Esophagus squamous epithelium (tissue), 5 donors: ENCODE measurements at regions not wholly inside any gene's neighbourhood (a gene's known extent, or its start where the extent isn't known, plus 50 kb on each side); places are given as distances from the start of the nearest gene placed in this dataset.

ENCODE experiments used
- DNase-seq: peaks from one replicate; lab custom pipeline; 2025; lab: John Stamatoyannopoulos, UW
- H3K27ac ChIP-seq, 4 donors: fragments of 200-600 bp; sonication (generic); one replicate each; pipeline ENCODE4 v1.5.1; 2016 to 2019; ENCODE audit warnings: mild to moderate bottlenecking in 1 of 4
- H3K27me3 ChIP-seq, 4 donors: fragments of 200-600 bp; sonication (generic); 1 replicate in 3 of 4; 2 replicates in 1 of 4; pipeline versions ENCODE4 v1.5.1 to v1.6.0; 2017 to 2021; ENCODE audit warnings: antibody characterized with exemption in 1 of 4
- H3K36me3 ChIP-seq, 3 donors: fragments of 200-600 bp; sonication (generic); one replicate each; pipeline ENCODE4 v1.5.1; 2016 to 2019
- H3K4me1 ChIP-seq, 3 donors: fragments of 200-600 bp; sonication (generic); one replicate each; pipeline ENCODE4 v1.5.1; 2017 to 2019
- H3K4me3 ChIP-seq, 4 donors: fragments of 200-600 bp; sonication (generic); 1 replicate in 3 of 4; 2 replicates in 1 of 4; pipeline ENCODE4 v1.5.1; 2016 to 2019; ENCODE audit warnings: mild to moderate bottlenecking in 2 of 4, moderate library complexity in 1 of 4
- H3K9me3 ChIP-seq, 3 donors: fragments of 200-600 bp; sonication (generic); one replicate each; pipeline ENCODE4 v1.5.1; 2016 to 2019
- CTCF ChIP-seq, 6 experiments: fragments of 450-650 bp in 4 of 6; fragments of 200-600 bp in 2 of 6; sonication (generic) in 2 of 6; IDR thresholded peaks; one replicate each; pipeline ENCODE4 v1.5.1; 2016 to 2019; ENCODE audit warnings: antibody characterized with exemption in 6 of 6, mild to moderate bottlenecking in 4 of 6, moderate library complexity in 4 of 6
- POLR2A ChIP-seq, 4 donors: fragments of 450-650 bp; IDR thresholded peaks; one replicate each; pipeline ENCODE4 v1.6.1; 2017; ENCODE audit warnings: antibody characterized with exemption in 4 of 4, mild to moderate bottlenecking in 4 of 4, moderate library complexity in 3 of 4
- WGBS, 2 donors: methylation state at CpG; one replicate each; pipeline ENCODE4 v1.1.5; 2018; 5-methylcytosine and 5-hydroxymethylcytosine counted together
- intact Hi-C: fragments of 100-400 bp; cut with DNase I; formaldehyde crosslinking; loops from one replicate; pipeline ENCODE4 v1.15.0; 2022
- donor health status: DM: yes; HTN: yes; CAD: no.

GRCh38 chr6:14509120-14509519 is 391.5 kb downstream of the CD83 start:
- no peak for DNase-seq
- Histone ChIP-seq H3K27me3 (no peaks in the 10 kb centered on the region), H3K27ac (no peak overlapping the region), H3K4me1 (no peaks in the 10 kb centered on the region), H3K4me3 (no peak overlapping the region), H3K36me3 (no peaks in the 10 kb centered on the region), H3K9me3 (no peaks in the 10 kb centered on the region)
- TF ChIP-seq POLR2A (IDR thresholded peaks at IDR 0.05), result no peak
- no peak for TF ChIP-seq CTCF (IDR thresholded peaks at IDR 0.05)
- WGBS, 2 donors, result 87 to 98% methylated on average over 5 of the region's 5 CpGs
- intact Hi-C loops, result no loop called here

- no peaks in the 10 kb centered on the region for H3K9me3 ChIP-seq
- 89 to 91% methylated on average over 5 to 6 of the region's 6 CpGs for WGBS, 2 donors
These were observed 392.5 kb downstream of the CD83 start for GRCh38 chr6:14510038-14510437.

GRCh38 chr6:14511061-14511586 is 393.6 kb downstream of the CD83 start:
- Histone ChIP-seq H3K36me3 (no peaks in the 10 kb centered on the region), H3K4me3 (no peak overlapping the region), H3K27ac (no peak overlapping the region), H3K27me3 (no peaks in the 10 kb centered on the region), H3K9me3 (no peaks in the 10 kb centered on the region), H3K4me1 (no peaks in the 10 kb centered on the region)
- no peak for TF ChIP-seq CTCF (IDR thresholded peaks at IDR 0.05)
- TF ChIP-seq POLR2A (IDR thresholded peaks at IDR 0.05), result no peak
- WGBS, 2 donors, result 56 to 65% methylated on average over 2 of the region's 2 CpGs
- intact Hi-C loops, result no loop called here
- no peak for DNase-seq

More at GRCh38 chr6:14510038-14510437, 392.5 kb downstream of the CD83 start:
- H3K4me1 ChIP-seq, result no peaks in the 10 kb centered on the region
- H3K27me3 ChIP-seq, result no peaks in the 10 kb centered on the region
- intact Hi-C loops, result no loop called here
- TF ChIP-seq POLR2A (IDR thresholded peaks at IDR 0.05) (no peak), CTCF (IDR thresholded peaks at IDR 0.05) (peak in 1 of 6 experiments; percentile 5)
- H3K4me3 ChIP-seq, result no peak overlapping the region
- H3K36me3 ChIP-seq, result no peaks in the 10 kb centered on the region
- H3K27ac ChIP-seq, result no peak overlapping the region
- no peak for DNase-seq

GRCh38 chr6:14512246-14512645 is 394.7 kb downstream of the CD83 start:
- Histone ChIP-seq H3K4me1 (no peaks in the 10 kb centered on the region), H3K36me3 (no peaks in the 10 kb centered on the region), H3K27me3 (no peaks in the 10 kb centered on the region), H3K27ac (no peak overlapping the region), H3K4me3 (no peak overlapping the region), H3K9me3 (no peaks in the 10 kb centered on the region)
- TF ChIP-seq CTCF (IDR thresholded peaks at IDR 0.05), result no peak
- no peak for TF ChIP-seq POLR2A (IDR thresholded peaks at IDR 0.05)
- intact Hi-C loops, result no loop called here
- 75% methylated on average over 2 to 3 of the region's 3 CpGs for WGBS, 2 donors
- no peak for DNase-seq

DNA sequence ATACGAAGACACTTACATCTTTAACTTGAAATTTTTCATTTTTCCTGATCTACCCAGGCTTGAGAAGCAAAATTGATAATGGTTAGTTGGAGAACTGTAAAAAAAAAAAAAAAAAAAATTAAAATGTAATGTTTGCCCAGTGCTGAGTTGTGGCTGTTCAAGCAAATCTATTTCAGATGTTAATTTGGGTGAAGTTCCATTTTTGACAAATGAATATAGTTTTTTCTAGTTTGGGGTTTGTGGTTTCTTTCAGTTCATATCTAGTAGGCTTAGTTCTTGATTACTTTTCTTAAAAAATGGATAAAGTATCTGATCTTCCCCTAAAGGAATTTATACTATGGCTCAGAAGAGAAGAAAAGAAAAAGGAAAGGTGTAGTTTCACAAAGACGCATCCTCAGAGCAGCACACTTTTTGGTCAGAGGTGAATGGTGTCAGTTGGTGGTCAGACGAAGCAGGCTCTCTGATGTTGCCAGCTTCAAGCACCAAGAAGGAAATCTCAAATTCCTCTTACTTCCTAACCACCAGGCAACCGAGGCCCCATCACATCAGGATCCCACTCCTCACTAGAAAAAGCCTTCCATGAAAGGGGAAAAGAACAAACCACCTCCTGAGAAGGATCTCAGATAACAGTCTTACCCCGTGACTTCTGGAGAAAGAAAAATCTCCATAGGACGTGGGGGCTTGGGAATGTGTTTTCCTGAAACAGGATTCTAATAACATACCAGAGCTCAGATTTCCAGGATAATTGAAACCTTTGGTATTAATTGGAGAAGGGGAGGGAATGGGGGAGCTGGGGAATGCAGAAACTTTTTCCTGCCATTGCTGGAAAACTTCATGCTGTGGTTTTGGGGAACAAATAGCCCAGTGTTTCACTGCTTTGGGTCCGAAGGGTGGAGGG is 396.2 kb downstream of the CD83 start:
- Histone ChIP-seq H3K27ac (no peak overlapping the region), H3K9me3 (no peaks in the 10 kb centered on the region), H3K36me3 (no peaks in the 10 kb centered on the region), H3K4me3 (no peak overlapping the region), H3K4me1 (no peaks in the 10 kb centered on the region), H3K27me3 (no peaks in the 10 kb centered on the region)
- WGBS, 2 donors, result 78 to 83% methylated on average over 7 of the region's 7 CpGs
- no peak for TF ChIP-seq CTCF (IDR thresholded peaks at IDR 0.05)
- TF ChIP-seq POLR2A (IDR thresholded peaks at IDR 0.05), result no peak
- intact Hi-C loops, result no loop called here
- DNase-seq, result no peak
